Esophagus (tissue), 2 donors: ENCODE measurements at regions not wholly inside any gene's neighbourhood (a gene's known extent, or its start where the extent isn't known, plus 50 kb on each side); places are given as distances from the start of the nearest gene placed in this dataset.

Experiments used
- H3K27ac ChIP-seq, 2 donors: one replicate each; pipeline ENCODE4 v1.5.1; 2013; ENCODE audit warnings: low read depth in 2 of 2, mild to moderate bottlenecking in 2 of 2, inconsistent platforms in 1 of 2, low read length in 1 of 2, moderate library complexity in 1 of 2
- H3K27me3 ChIP-seq, 2 donors: one replicate each; pipeline ENCODE4 v1.6.1; 2013; ENCODE audit warnings: low read length in 2 of 2, control low read depth in 1 of 2, mild to moderate bottlenecking in 1 of 2; ENCODE audit not compliant: insufficient read depth in 2 of 2, control insufficient read depth in 1 of 2
- H3K36me3 ChIP-seq, 2 donors: one replicate each; pipeline ENCODE4 v1.6.1; 2013; ENCODE audit warnings: low read length in 1 of 2; ENCODE audit not compliant: control insufficient read depth in 2 of 2, insufficient read depth in 2 of 2
- H3K4me1 ChIP-seq, 2 donors: one replicate each; pipeline ENCODE4 v1.6.1; 2013; ENCODE audit warnings: low read length in 1 of 2; ENCODE audit not compliant: control insufficient read depth in 2 of 2, insufficient read depth in 2 of 2
- H3K4me3 ChIP-seq, 2 donors: one replicate each; pipeline ENCODE4 v1.5.1; 2013; ENCODE audit warnings: low read length in 2 of 2, mild to moderate bottlenecking in 2 of 2, low read depth in 1 of 2, moderate library complexity in 1 of 2
- H3K9me3 ChIP-seq, 2 donors: one replicate each; pipeline ENCODE4 v1.6.1; 2013; ENCODE audit warnings: mild to moderate bottlenecking in 2 of 2, low read depth in 1 of 2, low read length in 1 of 2, moderate library complexity in 1 of 2; ENCODE audit not compliant: control insufficient read depth in 2 of 2, insufficient read depth in 1 of 2
- WGBS, 2 donors: extraction: QIAGEN DNeasy Blood & Tissue Kit; methylation state at CpG; one replicate each; pipeline ENCODE4 v1.1.7; 2013; 5-methylcytosine and 5-hydroxymethylcytosine counted together
- donor health status: healthy with polysubstance abuse.
- donor health status: Bipolar disorder and iron deficiency.

GRCh38 chr2:39519886-39520285 lies 82.8 kb upstream of the MAP4K3 start:
- H3K36me3 ChIP-seq = no peaks in the 10 kb centered on the region
- H3K27ac ChIP-seq = no peak overlapping the region
- H3K9me3 ChIP-seq = peaks cover 4 to 8% of the 10 kb centered on the region in 2 donors
- WGBS, 2 donors = 90 to 91% methylated on average over 1 of the region's 1 CpG
- no peak overlapping the region for H3K4me3 ChIP-seq
- peaks cover 3 to 6% of the 10 kb centered on the region in 2 donors for H3K4me1 ChIP-seq
- no peaks in the 10 kb centered on the region for H3K27me3 ChIP-seq

GRCh38 chr2:39521876-39522517 lies 84.9 kb upstream of the MAP4K3 start:
- H3K4me3 ChIP-seq = no peak overlapping the region
- H3K36me3 ChIP-seq = no peaks in the 10 kb centered on the region
- no peak overlapping the region for H3K27ac ChIP-seq
- peaks cover 4 to 8% of the 10 kb centered on the region in 2 donors for H3K9me3 ChIP-seq
- peaks cover 0 to 2% of the 10 kb centered on the region in 2 donors for H3K4me1 ChIP-seq
- WGBS, 2 donors = 70% methylated on average over 4 of the region's 4 CpGs
- H3K27me3 ChIP-seq = no peaks in the 10 kb centered on the region

GRCh38 chr2:39522518-39522877 lies 85.4 kb upstream of the MAP4K3 start:
- H3K36me3 ChIP-seq = no peaks in the 10 kb centered on the region
- peaks cover 0 to 2% of the 10 kb centered on the region in 2 donors for H3K4me1 ChIP-seq
- no peak overlapping the region for H3K4me3 ChIP-seq
- H3K27me3 ChIP-seq = no peaks in the 10 kb centered on the region
- H3K27ac ChIP-seq = no peak overlapping the region
- H3K9me3 ChIP-seq = peaks cover 4 to 8% of the 10 kb centered on the region in 2 donors
- 84 to 97% methylated on average over 2 of the region's 2 CpGs for WGBS, 2 donors

GRCh38 chr2:39523308-39524044 lies 86.4 kb upstream of the MAP4K3 start:
- no peak overlapping the region for H3K4me3 ChIP-seq
- peaks cover 0 to 2% of the 10 kb centered on the region in 2 donors for H3K4me1 ChIP-seq
- H3K27me3 ChIP-seq = no peaks in the 10 kb centered on the region
- no peak overlapping the region for H3K27ac ChIP-seq
- H3K9me3 ChIP-seq = peaks cover 4 to 8% of the 10 kb centered on the region in 2 donors
- 50 to 64% methylated on average over 2 of the region's 2 CpGs for WGBS, 2 donors
- H3K36me3 ChIP-seq = no peaks in the 10 kb centered on the region

GRCh38 chr2:39524061-39524460 lies 87.0 kb upstream of the MAP4K3 start:
- H3K27me3 ChIP-seq = no peaks in the 10 kb centered on the region
- no peak overlapping the region for H3K4me3 ChIP-seq
- H3K27ac ChIP-seq = no peak overlapping the region
- 85 to 86% methylated on average over 2 of the region's 2 CpGs for WGBS, 2 donors
- peaks cover 0 to 2% of the 10 kb centered on the region in 2 donors for H3K4me1 ChIP-seq
- peaks cover 4 to 8% of the 10 kb centered on the region in 2 donors for H3K9me3 ChIP-seq
- H3K36me3 ChIP-seq = no peaks in the 10 kb centered on the region

GRCh38 chr2:39524756-39525635 lies 87.9 kb upstream of the MAP4K3 start:
- WGBS, 2 donors = 79 to 87% methylated on average over 7 of the region's 7 CpGs
- H3K27ac ChIP-seq = no peak overlapping the region
- no peaks in the 10 kb centered on the region for H3K36me3 ChIP-seq
- H3K4me1 ChIP-seq = peaks cover 0 to 2% of the 10 kb centered on the region in 2 donors
- H3K4me3 ChIP-seq = no peak overlapping the region
- H3K27me3 ChIP-seq = no peaks in the 10 kb centered on the region
- peaks cover 4 to 8% of the 10 kb centered on the region in 2 donors for H3K9me3 ChIP-seq

GRCh38 chr2:39525636-39526412 lies 88.7 kb upstream of the MAP4K3 start:
- Histone ChIP-seq H3K27me3 (no peaks in the 10 kb centered on the region), H3K4me1 (peaks cover 0 to 2% of the 10 kb centered on the region in 2 donors), H3K27ac (no peak overlapping the region), H3K36me3 (no peaks in the 10 kb centered on the region), H3K4me3 (no peak overlapping the region), H3K9me3 (peaks cover 4 to 8% of the 10 kb centered on the region in 2 donors)
- WGBS, 2 donors = 87 to 91% methylated on average over 7 of the region's 7 CpGs

GRCh38 chr2:39528701-39529100 lies 91.6 kb upstream of the MAP4K3 start:
- Histone ChIP-seq H3K27me3 (no peaks in the 10 kb centered on the region), H3K27ac (no peak overlapping the region), H3K4me1 (peaks cover 0 to 2% of the 10 kb centered on the region in 2 donors), H3K36me3 (no peaks in the 10 kb centered on the region), H3K4me3 (no peak overlapping the region), H3K9me3 (no peaks in the 10 kb centered on the region)
- WGBS, 2 donors = 82% methylated on average over 5 of the region's 5 CpGs

- no peaks in the 10 kb centered on the region for H3K27me3 ChIP-seq
- no peaks in the 10 kb centered on the region for H3K36me3 ChIP-seq
- WGBS, 2 donors = 78% methylated on average over 1 of the region's 1 CpG
- no peaks in the 10 kb centered on the region for H3K9me3 ChIP-seq
- H3K4me1 ChIP-seq = no peaks in the 10 kb centered on the region
- no peak overlapping the region for H3K4me3 ChIP-seq
- H3K27ac ChIP-seq = no peak overlapping the region
Measured at GRCh38 chr2:39529836-39530235, 92.8 kb upstream of the MAP4K3 start.
